GM12872 (cell line): ENCODE measurements at regions not wholly inside any gene's neighbourhood (a gene's known extent, or its start where the extent isn't known, plus 50 kb on each side); places are given as distances from the start of the nearest gene placed in this dataset.

Experiments
- TF ChIP-seq, protein P1 (sequence below): IDR thresholded peaks from 3 replicates; pipeline ENCODE4 v1.5.1; 2011; ENCODE audit warnings: low read depth, mild to moderate bottlenecking, low read length, moderate library complexity; ENCODE audit not compliant: insufficient read depth

DNA sequence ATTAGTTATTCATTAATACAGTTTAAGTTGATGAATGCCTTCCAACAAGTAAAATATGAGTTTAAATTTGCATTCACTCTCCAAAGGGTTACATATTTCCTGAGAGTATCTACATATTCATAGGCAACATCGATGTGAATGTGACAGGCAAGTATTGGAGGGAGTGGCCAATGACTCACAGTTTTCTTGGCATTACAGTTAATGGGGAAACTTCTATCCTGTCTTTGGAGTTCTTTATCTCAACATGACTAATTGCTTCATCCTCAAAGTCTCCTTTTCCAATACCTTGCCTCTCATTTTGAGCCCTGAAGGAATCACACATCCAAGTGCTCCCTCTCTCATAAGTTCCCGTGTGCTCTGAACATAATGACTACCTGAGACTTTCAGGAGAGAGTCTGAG is 439.7 kb upstream of the FRG2C start:
- TF ChIP-seq, protein P1, sequence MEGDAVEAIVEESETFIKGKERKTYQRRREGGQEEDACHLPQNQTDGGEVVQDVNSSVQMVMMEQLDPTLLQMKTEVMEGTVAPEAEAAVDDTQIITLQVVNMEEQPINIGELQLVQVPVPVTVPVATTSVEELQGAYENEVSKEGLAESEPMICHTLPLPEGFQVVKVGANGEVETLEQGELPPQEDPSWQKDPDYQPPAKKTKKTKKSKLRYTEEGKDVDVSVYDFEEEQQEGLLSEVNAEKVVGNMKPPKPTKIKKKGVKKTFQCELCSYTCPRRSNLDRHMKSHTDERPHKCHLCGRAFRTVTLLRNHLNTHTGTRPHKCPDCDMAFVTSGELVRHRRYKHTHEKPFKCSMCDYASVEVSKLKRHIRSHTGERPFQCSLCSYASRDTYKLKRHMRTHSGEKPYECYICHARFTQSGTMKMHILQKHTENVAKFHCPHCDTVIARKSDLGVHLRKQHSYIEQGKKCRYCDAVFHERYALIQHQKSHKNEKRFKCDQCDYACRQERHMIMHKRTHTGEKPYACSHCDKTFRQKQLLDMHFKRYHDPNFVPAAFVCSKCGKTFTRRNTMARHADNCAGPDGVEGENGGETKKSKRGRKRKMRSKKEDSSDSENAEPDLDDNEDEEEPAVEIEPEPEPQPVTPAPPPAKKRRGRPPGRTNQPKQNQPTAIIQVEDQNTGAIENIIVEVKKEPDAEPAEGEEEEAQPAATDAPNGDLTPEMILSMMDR = no peak

DNA sequence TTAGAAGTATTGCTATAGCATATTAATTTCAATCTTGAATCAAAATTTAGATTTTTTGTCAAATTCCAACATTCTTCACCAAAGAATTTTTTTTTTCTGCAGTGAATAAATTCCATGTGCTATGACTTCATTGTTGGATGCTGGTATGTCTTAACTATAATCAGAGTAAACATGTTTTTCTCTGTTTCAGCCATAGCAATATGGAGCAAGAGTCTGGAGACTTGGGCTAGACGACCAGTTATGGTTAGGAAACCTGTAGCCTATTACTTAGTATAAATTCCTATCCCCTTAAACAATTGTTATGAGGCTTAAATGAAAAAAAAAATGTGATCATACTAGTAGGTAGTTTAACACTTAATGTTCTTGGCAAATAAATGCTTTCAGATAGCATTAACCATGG is 431.9 kb upstream of the FRG2C start:
- TF ChIP-seq, protein P1 = no peak

DNA sequence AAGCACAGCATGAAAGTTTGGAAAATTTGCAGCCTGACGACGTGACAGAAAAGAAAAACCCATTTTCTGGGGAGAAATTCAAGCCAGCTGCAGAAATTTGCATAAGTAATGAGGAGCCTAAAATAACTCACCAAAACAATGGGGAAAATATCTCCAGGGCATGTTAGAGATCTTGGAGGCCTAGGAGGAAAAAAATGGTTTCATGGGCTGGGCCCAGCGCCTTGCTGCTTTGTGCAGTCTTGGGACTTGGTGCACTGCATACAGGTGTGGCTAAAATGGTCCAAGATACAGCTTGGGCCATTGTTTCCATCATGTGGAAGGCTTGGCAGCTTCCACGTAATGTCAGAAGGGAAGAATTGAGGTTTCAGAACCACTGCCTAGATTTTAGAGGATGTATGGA is 428.5 kb upstream of the FRG2C start:
- TF ChIP-seq, protein P1 = no peak

DNA sequence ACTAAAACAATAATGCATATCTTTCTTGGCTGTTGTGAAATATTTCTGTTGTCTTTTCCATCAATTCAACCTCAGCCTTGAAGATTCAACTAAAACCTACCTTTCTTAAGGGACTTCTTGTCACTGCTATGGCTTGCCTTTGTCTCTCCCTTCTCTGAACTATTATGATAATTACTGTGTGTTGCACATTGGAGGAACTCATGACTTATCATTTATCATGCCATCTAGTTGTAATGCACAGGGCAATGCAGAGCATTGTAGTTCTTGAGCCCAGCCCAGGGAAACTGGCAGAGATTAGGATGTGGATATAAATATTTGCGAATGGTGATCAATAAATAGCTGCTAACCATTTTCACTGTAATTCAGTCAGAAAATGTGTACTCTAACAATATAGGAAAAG is 427.1 kb upstream of the FRG2C start:
- TF ChIP-seq, protein P1 = no peak

DNA sequence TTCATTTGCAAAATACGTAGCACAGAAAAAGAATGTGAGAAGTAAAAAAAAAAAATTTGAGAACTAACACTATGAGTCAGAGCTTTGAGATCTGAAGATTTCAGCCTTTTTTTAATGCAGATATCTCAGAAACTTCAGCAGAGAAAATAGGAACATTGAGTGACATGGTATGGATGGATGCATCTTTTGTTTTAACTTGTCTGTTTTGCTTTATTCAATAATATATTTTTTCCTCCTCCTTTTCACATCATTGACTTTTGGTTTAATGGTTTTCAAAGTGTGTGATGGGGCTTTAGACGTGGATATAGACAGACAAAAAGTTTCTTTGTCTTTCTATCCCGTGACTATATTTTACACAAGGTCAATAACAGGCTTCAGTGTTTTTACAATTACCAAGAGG is 426.7 kb upstream of the FRG2C start:
- TF ChIP-seq, protein P1 = no peak

DNA sequence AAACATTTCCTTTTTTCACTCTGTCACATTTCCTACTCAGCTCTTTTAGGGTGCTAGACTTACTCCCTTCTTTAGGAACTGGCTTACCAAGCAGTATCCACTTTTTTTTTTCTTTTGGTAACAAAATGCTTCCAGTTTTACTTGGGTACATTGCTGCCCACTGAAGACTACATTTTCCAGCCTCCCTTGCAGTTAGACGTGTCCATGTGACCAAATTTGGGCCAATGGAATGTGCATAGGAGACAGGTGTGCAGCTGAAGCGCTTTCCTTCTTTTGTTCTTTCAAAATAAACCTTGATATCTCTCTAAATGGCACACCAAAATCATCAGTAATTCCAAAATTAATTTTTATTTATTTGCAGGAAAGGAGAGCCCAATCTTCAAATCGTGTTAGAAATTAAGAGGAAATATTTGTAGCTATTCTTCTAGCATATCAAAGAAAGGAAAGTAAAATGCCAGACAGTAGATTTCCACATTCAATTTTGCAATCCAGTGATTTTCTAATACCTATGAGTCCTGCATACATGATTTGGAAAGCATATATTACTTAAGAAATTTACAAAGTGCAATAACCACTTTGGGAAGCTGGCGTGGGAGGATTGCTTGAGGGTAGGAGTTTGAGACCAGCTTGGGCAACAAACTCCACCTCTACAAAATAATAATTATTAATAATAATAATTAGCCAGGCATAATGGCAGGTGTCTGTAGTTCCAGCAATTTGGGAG is 422.0 kb upstream of the FRG2C start:
- TF ChIP-seq, protein P1 = no peak

DNA sequence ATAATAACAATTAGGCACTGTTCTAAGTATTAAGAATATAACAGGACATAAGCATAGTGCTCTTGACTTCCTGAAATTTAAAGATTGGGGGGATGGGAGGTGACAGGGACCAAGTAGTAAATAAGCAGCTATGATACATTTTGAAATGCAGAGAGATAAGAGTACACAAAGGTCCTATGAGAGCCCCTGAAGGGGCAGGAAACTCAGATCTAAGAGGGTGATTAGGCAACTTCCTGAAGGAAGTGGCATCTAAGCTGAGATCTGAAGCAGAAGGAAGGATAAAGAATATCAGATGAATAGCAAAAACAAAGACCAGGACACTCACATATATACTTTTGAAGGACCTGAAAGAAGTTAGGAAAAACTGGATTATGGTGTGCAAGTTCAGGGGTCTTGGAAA is 415.2 kb upstream of the FRG2C start:
- TF ChIP-seq, protein P1 = no peak
